Thymus (tissue), 11 donors: ENCODE measurements at regions not wholly inside any gene's neighbourhood (a gene's known extent, or its start where the extent isn't known, plus 50 kb on each side); places are given as distances from the start of the nearest gene placed in this dataset.

Experiments
- DNase-seq, 9 donors: peaks; one replicate each; pipeline ENCODE4 v3.0.0-alpha.2; 2013; ENCODE audit warnings: low spot score in 9 of 9, low read depth in 6 of 9, missing footprints in 1 of 9
- H3K27ac ChIP-seq, 2 donors: one replicate each; pipeline ENCODE4 v1.5.1; 2013; ENCODE audit warnings: control low read depth in 1 of 2, low read depth in 1 of 2, low read length in 1 of 2, mild to moderate bottlenecking in 1 of 2, moderate library complexity in 1 of 2
- H3K27me3 ChIP-seq, 2 donors: one replicate each; pipeline ENCODE4 v1.5.1; 2013; ENCODE audit warnings: low read length in 1 of 2; ENCODE audit not compliant: control insufficient read depth in 2 of 2, insufficient read depth in 1 of 2
- H3K36me3 ChIP-seq, 2 donors: one replicate each; pipeline ENCODE4 v1.5.1; 2013; ENCODE audit warnings: low read length in 1 of 2, mild to moderate bottlenecking in 1 of 2, moderate library complexity in 1 of 2; ENCODE audit not compliant: control insufficient read depth in 2 of 2, insufficient read depth in 2 of 2
- H3K4me1 ChIP-seq, 2 donors: one replicate each; pipeline ENCODE4 v1.5.1; 2013; ENCODE audit warnings: low read length in 2 of 2; ENCODE audit not compliant: control insufficient read depth in 2 of 2, insufficient read depth in 2 of 2
- H3K4me3 ChIP-seq, 2 donors: one replicate each; pipeline ENCODE4 v1.5.1; 2013; ENCODE audit warnings: low read length in 2 of 2, control low read depth in 1 of 2, mild to moderate bottlenecking in 1 of 2
- H3K9me3 ChIP-seq, 2 donors: one replicate each; pipeline ENCODE4 v1.5.1; 2013; ENCODE audit warnings: low read length in 1 of 2, mild to moderate bottlenecking in 1 of 2; ENCODE audit not compliant: control insufficient read depth in 2 of 2, insufficient read depth in 1 of 2
- WGBS: extraction: QIAGEN DNeasy Blood & Tissue Kit; methylation state at CpG from one replicate; pipeline ENCODE4 v1.1.7; 2013; 5-methylcytosine and 5-hydroxymethylcytosine counted together
- donor health status: healthy.

- Histone ChIP-seq H3K36me3 (no peaks in the 10 kb centered on the region), H3K27ac (no peak overlapping the region), H3K4me1 (peaks cover 0 to 8% of the 10 kb centered on the region in 2 donors), H3K4me3 (no peak overlapping the region), H3K27me3 (peaks cover 0 to 6% of the 10 kb centered on the region in 2 donors), H3K9me3 (no peaks in the 10 kb centered on the region)
- 85% methylated on average over 22 of the region's 22 CpGs for WGBS
- no peak for DNase-seq
These were observed 146.4 kb downstream of the RPS24 start for GRCh38 chr10:78179886-78180705.

DNA sequence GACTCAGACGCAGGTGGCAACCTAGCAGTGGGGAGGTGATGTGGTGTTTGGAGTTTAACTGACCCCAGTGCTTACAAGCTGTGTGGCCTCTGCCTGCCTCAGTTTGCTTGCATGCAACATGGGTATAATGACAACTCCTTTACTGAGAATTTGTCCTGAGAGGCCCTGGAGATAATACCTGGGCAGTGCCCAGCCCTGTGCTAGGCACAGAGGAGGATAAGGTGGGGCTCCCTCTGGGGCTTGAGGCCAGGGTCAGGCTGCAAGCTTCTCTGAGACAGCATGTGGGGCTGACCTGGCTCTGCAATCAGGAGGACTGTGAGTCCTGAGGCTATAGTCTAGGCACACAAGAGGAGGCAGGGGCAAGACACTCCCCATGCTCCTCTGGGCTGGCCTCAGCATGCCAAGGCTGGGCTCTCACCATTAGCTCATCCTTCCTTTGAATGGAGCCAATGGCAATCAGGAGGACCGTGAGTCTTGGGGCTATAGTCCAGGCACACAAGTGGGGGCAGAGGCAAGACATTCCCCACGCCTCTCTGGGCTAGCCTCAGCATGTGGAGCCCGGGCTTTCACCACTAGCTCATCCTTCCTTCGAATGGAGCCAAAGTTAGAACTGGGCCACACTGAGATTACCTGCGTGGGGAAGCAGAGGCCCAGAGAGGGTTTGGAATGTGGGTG is 147.9 kb downstream of the RPS24 start:
- H3K9me3 ChIP-seq: no peaks in the 10 kb centered on the region
- H3K27ac ChIP-seq: no peak overlapping the region
- no peaks in the 10 kb centered on the region for H3K36me3 ChIP-seq
- H3K4me3 ChIP-seq: no peak overlapping the region
- no peak for DNase-seq
- 94% methylated on average over 6 of the region's 6 CpGs for WGBS
- H3K27me3 ChIP-seq: peaks cover 0 to 6% of the 10 kb centered on the region in 2 donors
- peaks cover 0 to 8% of the 10 kb centered on the region in 2 donors for H3K4me1 ChIP-seq

- no peak overlapping the region for H3K4me3 ChIP-seq
- H3K4me1 ChIP-seq: peaks cover 0 to 5% of the 10 kb centered on the region in 2 donors
- H3K9me3 ChIP-seq: no peaks in the 10 kb centered on the region
- no peak overlapping the region for H3K27ac ChIP-seq
- H3K27me3 ChIP-seq: peaks cover 0 to 3% of the 10 kb centered on the region in 2 donors
- no peaks in the 10 kb centered on the region for H3K36me3 ChIP-seq
- 96% methylated on average over 1 of the region's 1 CpG for WGBS
- no peak for DNase-seq
These were observed 149.2 kb downstream of the RPS24 start for GRCh38 chr10:78182841-78183240.

DNA sequence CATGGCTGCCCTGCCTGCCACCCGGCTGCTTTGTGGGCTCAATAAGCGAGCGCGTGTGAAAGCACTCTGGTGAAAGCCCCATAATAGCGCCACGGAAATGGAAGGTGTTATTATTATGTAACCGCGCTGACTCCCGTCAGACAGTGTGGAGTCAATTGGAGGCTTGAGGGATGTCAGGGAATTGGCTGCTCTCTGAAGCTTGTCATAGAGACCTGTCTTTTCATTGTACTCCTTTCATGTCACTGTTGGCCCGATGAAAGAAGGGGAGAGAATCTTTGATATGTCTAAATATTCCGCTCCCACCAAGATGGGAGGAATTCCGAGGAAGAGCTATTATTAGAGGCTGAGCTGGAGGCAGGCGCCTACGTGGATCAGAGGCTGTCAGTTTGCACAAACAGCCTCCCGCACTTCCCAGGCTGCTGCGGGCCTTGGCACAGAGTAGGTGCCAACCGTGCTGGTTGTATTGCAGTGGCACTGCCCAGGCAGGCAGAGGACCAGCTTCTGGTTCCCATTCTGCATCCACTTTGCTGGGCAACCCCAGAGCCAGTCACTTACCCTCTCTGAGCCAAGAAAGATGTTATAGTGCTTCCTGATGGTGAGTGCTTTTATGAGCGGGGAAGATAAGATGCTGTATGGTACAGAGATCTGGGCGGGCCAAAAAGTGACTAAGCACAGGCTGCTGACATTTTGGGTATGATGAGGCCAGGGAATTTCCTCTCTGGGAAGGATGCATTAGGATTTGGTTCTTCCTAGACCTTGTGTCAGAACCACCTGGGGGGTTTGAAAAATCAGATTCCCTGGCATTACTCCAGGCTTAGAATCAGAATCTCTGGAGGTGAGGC is 151.4 kb downstream of the RPS24 start:
- no peak overlapping the region for H3K4me3 ChIP-seq
- WGBS: 97% methylated on average over 19 of the region's 19 CpGs
- no peaks in the 10 kb centered on the region for H3K27me3 ChIP-seq
- H3K27ac ChIP-seq: no peak overlapping the region
- H3K4me1 ChIP-seq: no peaks in the 10 kb centered on the region
- H3K9me3 ChIP-seq: no peaks in the 10 kb centered on the region
- no peak for DNase-seq
- H3K36me3 ChIP-seq: no peaks in the 10 kb centered on the region

- WGBS: 99% methylated on average over 2 of the region's 2 CpGs
- no peak overlapping the region for H3K4me3 ChIP-seq
- no peaks in the 10 kb centered on the region for H3K27me3 ChIP-seq
- DNase-seq: no peak
- H3K9me3 ChIP-seq: no peaks in the 10 kb centered on the region
- H3K27ac ChIP-seq: no peak overlapping the region
- no peaks in the 10 kb centered on the region for H3K4me1 ChIP-seq
- H3K36me3 ChIP-seq: no peaks in the 10 kb centered on the region
These were observed 152.0 kb downstream of the RPS24 start for GRCh38 chr10:78185693-78186055.

- Histone ChIP-seq H3K27me3 (no peaks in the 10 kb centered on the region), H3K9me3 (no peaks in the 10 kb centered on the region), H3K4me1 (no peaks in the 10 kb centered on the region), H3K4me3 (no peak overlapping the region), H3K27ac (no peak overlapping the region), H3K36me3 (no peaks in the 10 kb centered on the region)
- 97% methylated on average over 3 of the region's 3 CpGs for WGBS
- DNase-seq: no peak
These were observed 152.9 kb downstream of the RPS24 start for GRCh38 chr10:78186572-78186971.

DNA sequence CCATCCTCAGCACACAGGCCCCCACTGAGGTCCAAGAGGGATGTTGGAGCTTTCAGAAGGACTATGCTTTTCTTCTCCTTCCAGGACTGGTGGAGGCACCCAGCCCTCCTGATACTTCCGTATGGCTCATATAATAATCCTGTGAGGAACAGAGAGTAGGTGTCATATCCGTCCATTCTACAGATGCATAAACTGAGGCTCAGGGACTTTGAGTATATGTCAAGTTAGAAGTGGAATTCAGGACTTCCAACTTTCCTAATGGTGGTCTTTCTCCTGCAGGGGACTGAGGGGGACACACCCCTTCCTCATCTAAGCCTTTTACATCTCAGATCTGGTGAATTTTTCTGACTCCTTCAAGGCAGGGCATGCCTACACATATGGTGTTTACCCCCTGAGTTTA is 153.7 kb downstream of the RPS24 start:
- Histone ChIP-seq H3K9me3 (no peaks in the 10 kb centered on the region), H3K4me3 (no peak overlapping the region), H3K27ac (no peak overlapping the region), H3K36me3 (no peaks in the 10 kb centered on the region), H3K27me3 (no peaks in the 10 kb centered on the region), H3K4me1 (no peaks in the 10 kb centered on the region)
- WGBS: 97% methylated on average over 2 of the region's 2 CpGs
- no peak for DNase-seq

GRCh38 chr10:78188446-78188845 is 154.8 kb downstream of the RPS24 start:
- no peak for DNase-seq

More at GRCh38 chr10:78188446-78188845, 154.8 kb downstream of the RPS24 start:
- Histone ChIP-seq H3K9me3 (peaks cover 0 to 4% of the 10 kb centered on the region in 2 donors), H3K27me3 (no peaks in the 10 kb centered on the region), H3K27ac (no peak overlapping the region), H3K36me3 (no peaks in the 10 kb centered on the region), H3K4me1 (no peaks in the 10 kb centered on the region), H3K4me3 (no peak overlapping the region)
- WGBS: 94% methylated on average over 4 of the region's 4 CpGs
